HG03520 (cell line): ENCODE measurements at regions not wholly inside any gene's neighbourhood (a gene's known extent, or its start where the extent isn't known, plus 50 kb on each side); places are given as distances from the start of the nearest gene placed in this dataset.

ENCODE experiments used
- ATAC-seq: cut with Tn5 transposase; IDR thresholded peaks from one replicate; pipeline ENCODE4 v1.9.1; 2021; ENCODE audit warnings: mild to moderate bottlenecking, moderate library complexity; ENCODE audit not compliant: unreplicated experiment

DNA sequence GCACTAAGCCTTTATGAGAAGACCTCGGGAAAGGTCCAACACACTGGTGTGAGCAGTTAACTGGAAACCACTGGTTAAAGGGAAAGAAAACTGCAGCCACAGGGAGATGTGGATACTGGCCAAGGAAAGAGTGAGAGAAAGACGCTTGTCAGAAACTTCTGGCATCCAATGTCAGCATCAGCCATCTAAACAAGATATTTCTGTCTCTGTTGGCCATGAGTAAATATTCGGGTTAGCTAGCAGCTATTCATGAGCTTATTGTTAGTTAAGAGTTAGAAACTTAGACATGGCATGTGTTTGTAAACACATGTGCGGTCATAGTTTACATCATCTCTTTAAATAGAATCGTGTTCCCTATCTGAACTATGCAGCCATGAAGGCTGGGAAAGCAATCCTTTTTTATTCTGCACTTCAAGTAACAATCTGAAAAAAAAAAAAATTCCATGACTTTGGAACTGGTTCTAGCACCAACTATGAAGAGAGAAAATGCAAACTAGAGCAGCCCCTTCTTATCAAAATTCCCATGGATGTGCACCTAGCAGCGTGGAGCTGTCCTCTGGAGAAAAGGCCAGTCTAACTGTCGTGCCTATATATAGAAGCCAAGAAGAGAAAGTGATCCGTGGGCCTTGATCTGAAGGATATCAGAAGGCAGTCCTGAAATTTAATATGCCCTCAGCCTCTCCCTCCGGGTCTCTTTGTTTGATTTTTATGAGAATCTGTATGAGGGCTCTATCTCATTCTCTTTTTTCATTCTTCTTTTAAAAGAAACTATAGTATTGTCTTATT is 84.0 kb upstream of the RFX8 start:
- ATAC-seq, result no peak

- no peak for ATAC-seq
Measured at GRCh38 chr2:101556033-101556459, 81.1 kb upstream of the RFX8 start.

DNA sequence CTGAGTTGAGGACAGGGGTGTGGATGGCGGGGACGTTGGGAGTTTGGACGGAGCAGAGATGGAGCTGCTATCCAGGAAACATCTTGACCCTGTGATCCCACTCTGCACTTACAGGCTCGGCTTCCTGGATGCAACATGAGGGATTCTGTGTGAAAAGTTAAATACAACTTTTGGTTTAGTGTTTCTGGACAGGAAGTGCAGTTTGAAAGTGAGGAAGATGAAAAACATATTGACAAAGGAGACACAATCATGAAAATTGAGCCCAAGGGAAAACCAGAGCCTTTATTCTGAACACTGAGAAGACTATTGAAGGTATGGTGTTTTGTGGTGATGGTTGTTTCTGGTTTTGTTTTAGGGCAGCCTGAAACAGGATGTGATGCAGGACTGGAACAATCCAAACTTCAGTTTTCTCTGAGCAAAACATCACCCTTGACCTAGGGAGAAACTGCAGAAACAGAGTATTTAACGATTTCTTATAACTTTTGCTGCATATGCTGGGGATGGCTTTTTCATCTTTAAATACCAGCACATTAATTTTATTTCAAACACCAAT is 76.5 kb upstream of the RFX8 start:
- ATAC-seq, result no peak

- no peak for ATAC-seq
Measured at GRCh38 chr2:101550555-101550954, 75.6 kb upstream of the RFX8 start.

- no peak for ATAC-seq
Measured at GRCh38 chr2:101549371-101549770, 74.5 kb upstream of the RFX8 start.

DNA sequence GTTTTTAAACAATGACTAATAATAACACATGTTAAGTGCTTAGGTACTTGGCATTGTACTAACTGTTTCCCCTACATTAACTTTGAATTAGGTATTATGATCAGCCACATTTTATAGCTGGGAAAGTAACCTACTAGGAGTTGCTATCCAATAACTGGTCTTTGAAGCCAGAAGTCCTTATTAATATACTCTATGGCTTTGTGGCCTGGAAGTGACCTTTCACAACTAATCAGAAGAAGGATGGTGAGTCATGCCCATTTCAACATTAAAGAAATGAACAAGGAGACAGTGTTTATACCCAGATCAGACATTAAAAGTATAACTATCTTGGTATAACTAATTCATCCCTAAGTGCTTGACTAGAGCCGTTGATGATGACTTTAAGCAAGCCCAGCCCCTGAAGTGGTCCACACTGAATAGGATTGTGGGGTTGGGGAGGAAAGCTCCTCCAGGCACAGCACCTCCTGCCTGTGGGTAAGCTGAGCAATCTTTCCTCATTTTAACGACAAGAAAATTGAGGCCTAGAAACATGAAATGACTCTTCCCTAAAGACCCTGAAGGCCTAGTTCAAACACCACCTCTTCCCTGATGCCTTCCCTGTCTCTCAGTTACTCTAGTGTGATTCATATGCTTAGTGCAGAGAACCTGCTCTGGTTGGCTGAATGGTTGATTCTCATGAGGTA is 71.6 kb upstream of the RFX8 start:
- ATAC-seq, result no peak

- ATAC-seq, result no peak
Measured at GRCh38 chr2:101545950-101546349, 71.0 kb upstream of the RFX8 start.

GRCh38 chr2:101540518-101540917 is 65.6 kb upstream of the RFX8 start:
- no peak for ATAC-seq

DNA sequence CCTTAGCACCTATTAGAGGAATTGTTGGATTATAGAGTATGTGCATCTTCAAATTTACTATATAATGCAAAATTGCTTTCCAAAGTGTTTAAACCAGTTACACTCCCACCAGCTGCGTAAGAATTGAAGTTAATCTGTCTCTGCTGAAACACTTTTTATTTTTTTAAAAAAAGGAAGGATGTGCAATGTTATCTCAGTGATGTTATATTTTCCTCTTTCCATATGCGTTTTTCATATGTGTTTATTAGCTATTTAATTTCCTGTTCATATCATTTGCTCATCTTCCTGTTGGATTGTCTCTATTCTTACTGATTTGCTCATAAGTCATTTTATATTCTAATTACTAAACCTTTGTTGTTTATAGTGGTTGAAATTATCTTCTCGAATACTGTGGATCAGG is 63.2 kb upstream of the RFX8 start:
- ATAC-seq, result no peak

GRCh38 chr2:101534149-101534611 is 59.3 kb upstream of the RFX8 start:
- no peak for ATAC-seq

DNA sequence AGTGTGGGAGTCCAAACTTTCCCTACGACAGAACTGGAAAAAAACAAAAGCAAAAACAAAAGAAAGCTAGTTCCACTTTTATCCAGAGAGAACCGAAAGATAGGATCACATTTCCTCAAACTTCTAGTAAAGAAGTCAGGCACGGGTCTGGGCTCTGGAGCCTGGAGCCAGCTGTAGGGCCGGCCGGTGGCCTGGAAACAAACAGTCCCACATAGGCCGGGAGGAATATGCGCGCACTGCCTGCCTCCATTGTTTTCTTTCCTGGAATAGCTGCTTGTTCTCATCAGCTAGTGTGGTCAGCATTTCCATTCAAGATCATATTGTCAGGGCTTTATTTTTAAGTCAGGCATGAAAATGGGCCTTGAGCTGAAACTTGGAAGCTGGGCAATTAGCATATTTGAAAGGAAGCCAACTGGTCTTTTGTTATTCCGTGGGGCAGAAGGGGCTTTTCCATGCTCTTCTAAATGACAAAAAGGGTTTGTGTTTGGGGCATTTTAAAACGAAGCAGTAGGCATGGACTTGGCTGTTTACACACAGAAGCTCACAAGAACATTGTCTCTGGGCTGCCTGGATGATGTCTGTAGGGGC is 58.7 kb upstream of the RFX8 start:
- no peak for ATAC-seq

- ATAC-seq, result no peak
Measured at GRCh38 chr2:101528501-101528900, 53.6 kb upstream of the RFX8 start.

- ATAC-seq, result no peak
Measured at GRCh38 chr2:101524806-101525430, 50.0 kb upstream of the RFX8 start.
